AG09319 (cell line): ENCODE measurements at regions not wholly inside any gene's neighbourhood (a gene's known extent, or its start where the extent isn't known, plus 50 kb on each side); places are given as distances from the start of the nearest gene placed in this dataset.
"Not testable (repeated sequence)": the region's sequence is repeated elsewhere in the genome, so short reads cannot be mapped to it uniquely, and the experiment has no call there.

ENCODE experiments used
- DNase-seq: peaks from one replicate; pipeline ENCODE4 v3.0.0-alpha.2; 2010; ENCODE audit warnings: low read depth; ENCODE audit errors: extremely low read depth
- TF ChIP-seq, protein P1 (sequence below): IDR thresholded peaks from 2 replicates; pipeline ENCODE4 v1.5.1; 2011; ENCODE audit warnings: low read depth, mild to moderate bottlenecking, inconsistent platforms, low read length, moderate library complexity

DNA sequence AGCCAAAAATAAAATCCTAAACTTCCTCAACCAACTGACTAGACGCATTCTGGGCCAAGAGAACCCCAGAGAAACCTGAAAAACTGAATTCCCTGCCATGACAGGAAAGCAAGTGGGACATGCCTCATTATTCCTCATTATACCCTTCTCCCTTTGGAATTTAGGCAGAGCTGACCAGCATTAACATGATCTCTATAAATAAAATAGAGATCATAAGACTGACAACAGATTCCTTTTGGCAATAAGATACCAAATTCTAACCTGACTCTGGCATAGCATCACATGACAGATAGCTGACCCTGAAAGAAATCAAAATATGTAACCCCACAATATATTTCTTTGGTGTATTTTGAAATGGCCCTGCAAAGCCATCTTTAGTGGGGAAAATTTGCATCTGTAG is 277.8 kb upstream of the SLC14A2 start:
- TF ChIP-seq, protein P1, sequence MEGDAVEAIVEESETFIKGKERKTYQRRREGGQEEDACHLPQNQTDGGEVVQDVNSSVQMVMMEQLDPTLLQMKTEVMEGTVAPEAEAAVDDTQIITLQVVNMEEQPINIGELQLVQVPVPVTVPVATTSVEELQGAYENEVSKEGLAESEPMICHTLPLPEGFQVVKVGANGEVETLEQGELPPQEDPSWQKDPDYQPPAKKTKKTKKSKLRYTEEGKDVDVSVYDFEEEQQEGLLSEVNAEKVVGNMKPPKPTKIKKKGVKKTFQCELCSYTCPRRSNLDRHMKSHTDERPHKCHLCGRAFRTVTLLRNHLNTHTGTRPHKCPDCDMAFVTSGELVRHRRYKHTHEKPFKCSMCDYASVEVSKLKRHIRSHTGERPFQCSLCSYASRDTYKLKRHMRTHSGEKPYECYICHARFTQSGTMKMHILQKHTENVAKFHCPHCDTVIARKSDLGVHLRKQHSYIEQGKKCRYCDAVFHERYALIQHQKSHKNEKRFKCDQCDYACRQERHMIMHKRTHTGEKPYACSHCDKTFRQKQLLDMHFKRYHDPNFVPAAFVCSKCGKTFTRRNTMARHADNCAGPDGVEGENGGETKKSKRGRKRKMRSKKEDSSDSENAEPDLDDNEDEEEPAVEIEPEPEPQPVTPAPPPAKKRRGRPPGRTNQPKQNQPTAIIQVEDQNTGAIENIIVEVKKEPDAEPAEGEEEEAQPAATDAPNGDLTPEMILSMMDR = no peak
- no peak for DNase-seq

DNA sequence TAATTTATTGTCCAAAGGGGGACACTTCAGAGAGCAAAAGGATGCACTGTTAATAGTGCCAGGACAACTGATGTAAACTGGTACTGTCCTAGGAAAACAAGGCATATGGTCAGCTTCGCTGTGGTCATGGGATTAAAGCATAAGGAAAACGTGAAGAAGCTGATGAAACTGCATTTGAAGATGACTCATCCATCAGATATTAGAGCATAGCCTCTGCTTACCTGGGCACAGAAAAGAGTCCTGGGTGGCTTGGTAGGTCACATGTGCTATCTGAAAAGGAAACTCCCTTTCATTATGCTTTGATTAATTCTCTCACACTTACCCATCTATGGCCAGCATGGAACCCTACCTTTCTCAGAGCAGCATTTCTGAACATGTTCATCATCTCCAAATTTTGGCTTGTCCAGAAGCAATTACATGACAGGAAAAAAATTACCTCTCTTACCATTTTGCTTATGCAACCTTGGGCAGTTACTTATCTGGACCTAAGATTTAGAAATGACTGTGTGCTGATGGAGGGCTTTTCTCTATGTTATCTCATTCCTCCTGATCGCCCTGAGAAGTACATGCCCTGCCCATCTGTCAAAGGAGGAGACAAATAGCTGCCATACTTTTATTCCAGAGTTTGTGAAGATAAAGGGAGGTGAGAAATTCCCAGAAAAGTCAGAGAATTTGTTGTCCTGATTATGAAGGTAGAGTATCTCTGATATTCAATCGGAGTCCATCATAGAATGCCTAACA is 275.3 kb upstream of the SLC14A2 start:
- DNase-seq = no peak
- TF ChIP-seq, protein P1 = no peak

DNA sequence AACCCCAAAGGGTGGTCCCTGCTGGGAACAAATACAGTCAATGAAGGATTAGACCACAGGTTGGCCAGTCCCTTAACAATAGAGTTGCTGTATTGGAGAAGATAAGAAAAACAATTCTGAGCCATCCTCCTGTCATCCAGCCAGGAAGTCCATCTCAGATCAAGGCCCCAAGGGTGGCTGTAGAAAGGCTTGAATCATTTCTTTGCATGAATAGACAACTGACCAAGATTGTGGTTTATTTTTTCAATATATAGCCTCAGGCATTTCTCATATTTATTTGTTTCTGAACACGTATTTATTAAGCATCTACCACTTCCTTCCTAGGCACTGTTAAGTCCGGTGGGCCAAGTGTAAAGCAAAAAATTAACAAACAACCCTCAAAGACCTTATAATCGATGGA is 274.4 kb upstream of the SLC14A2 start:
- no peak for DNase-seq
- TF ChIP-seq, protein P1 = no peak

DNA sequence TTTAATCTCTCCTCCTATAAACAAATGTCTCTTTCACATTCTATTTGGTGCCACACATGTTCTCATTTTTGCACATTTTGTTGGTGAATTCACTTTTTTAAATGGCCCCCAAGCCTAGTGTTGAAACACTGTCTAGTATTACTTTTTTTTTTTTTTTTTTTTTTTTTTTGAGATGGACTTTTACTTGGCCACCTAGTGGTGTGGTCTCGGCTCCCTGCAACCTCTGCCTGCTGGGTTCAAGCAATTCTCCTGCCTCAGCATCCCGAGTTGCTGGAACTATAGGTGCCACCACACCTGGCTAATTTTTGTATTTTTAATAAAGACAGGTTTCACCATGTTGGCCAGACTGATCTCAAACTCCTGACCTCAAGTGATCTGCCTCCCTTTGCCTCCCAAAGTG is 273.8 kb upstream of the SLC14A2 start:
- TF ChIP-seq, protein P1 = no peak
- no peak for DNase-seq

DNA sequence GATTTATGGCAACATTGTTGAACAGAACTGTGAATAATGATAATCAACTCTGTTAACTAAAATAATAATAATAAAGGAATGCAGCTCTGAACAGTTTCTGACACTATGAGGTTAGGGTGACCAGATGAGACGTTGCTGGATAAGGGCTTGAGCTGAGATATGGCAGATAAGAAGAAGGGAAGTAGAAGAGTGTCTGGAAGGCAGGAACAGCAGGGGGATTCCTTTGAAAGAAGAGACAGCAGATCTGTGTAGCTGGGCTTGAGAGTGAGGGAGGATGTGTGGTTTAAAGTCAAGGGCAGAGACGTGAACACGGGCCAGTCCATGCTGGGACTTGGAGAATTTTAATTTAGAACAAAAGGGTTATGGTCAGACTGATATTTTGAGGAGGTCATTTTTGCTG is 273.1 kb upstream of the SLC14A2 start:
- TF ChIP-seq, protein P1 = no peak
- no peak for DNase-seq

DNA sequence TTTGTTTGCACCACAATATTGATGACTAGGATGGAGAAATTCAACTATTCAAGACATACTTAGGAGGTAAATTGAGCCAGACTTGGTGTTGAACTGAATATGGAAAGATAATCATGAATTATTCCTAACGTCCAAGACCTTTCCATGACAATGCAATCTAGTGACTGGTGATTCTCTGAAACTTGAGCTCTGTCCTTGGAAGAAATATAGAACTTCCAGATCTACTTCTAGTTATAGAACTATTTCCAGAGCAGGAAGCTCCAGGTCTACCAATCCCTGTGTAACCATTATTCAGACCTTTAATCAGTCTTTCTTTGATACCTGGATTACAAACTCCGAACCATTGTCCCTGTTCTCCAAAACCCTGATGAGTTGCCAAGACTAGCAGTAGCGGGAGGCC is 272.6 kb upstream of the SLC14A2 start:
- TF ChIP-seq, protein P1 = no peak

DNA sequence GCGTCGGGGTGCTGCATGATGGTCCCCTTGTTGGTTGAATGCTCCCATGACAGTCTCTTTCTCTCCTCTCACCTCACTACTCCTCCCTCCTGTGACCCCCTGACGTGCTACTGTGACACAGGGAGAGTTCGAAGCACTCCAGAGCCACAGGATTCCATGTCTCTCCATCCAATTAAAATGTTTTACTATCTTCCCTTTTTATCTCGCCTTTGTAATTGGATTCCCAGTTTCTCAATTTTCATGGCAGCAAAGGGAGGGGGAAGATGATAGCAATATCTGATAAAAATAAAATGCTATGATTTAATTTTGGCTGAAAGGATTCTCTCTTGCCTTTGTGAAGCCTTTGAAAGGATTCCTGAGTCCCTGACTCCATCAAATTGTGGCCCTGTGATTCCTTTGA is 271.9 kb upstream of the SLC14A2 start:
- DNase-seq = no peak
- TF ChIP-seq, protein P1 = no peak

More for the DNA sequence above, 272.6 kb upstream of the SLC14A2 start:
- DNase-seq = no peak

DNA sequence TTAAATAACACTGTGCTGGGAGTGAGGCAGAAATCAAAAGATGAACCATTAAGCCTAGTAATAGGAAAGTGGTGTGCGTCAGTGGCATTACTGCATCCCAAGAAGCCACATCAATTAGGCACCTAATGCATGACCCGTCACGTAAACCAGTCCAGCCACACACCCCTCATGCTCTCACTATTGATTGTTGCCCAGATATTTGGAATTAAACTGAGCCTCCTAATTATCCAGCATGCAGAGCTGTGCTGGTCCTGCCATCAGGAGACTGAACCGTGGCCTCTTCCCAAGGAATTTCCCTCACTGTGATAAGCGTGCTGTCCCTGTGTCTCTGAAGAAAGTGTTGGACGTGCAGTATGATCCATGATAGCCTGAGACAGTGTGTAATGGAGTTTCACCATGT is 270.6 kb upstream of the SLC14A2 start:
- not testable (repeated sequence) for DNase-seq
